ENCODE measurements at regions not wholly inside any gene's neighbourhood (a gene's known extent, or its start where the extent isn't known, plus 50 kb on each side); places are given as distances from the start of the nearest gene placed in this dataset.

- DNase-seq: no peak
Measured at GRCh38 chr17:73757420-73757819, 113.2 kb upstream of the SDK2 start.

- DNase-seq: no peak
Measured at GRCh38 chr17:73758245-73758644, 114.0 kb upstream of the SDK2 start.

GRCh38 chr17:73759324-73759723 lies 115.1 kb upstream of the SDK2 start:
- no peak for DNase-seq

- DNase-seq: no peak
Measured at GRCh38 chr17:73759734-73760438, 115.6 kb upstream of the SDK2 start.

GRCh38 chr17:73760439-73760758 lies 116.2 kb upstream of the SDK2 start:
- DNase-seq: no peak

GRCh38 chr17:73765824-73766563 lies 121.7 kb upstream of the SDK2 start:
- DNase-seq: no peak

- DNase-seq: no peak
Measured at GRCh38 chr17:73767696-73768095, 123.5 kb upstream of the SDK2 start.

- no peak for DNase-seq
Measured at GRCh38 chr17:73768691-73769090, 124.4 kb upstream of the SDK2 start.

- no peak for DNase-seq
Measured at GRCh38 chr17:73769479-73769878, 125.2 kb upstream of the SDK2 start.

- DNase-seq: no peak
Measured at GRCh38 chr17:73770115-73770848, 126.0 kb upstream of the SDK2 start.

GRCh38 chr17:73770849-73771229 lies 126.6 kb upstream of the SDK2 start:
- DNase-seq: no peak

- DNase-seq: no peak
Measured at GRCh38 chr17:73772107-73772705, 128.0 kb upstream of the SDK2 start.

- no peak for DNase-seq
Measured at GRCh38 chr17:73773702-73774101, 129.5 kb upstream of the SDK2 start.

- no peak for DNase-seq
Measured at GRCh38 chr17:73774852-73775251, 130.6 kb upstream of the SDK2 start.

GRCh38 chr17:73776351-73777130 lies 132.3 kb upstream of the SDK2 start:
- no peak for DNase-seq

- DNase-seq: no peak
Measured at GRCh38 chr17:73777131-73777449, 132.8 kb upstream of the SDK2 start.

GRCh38 chr17:73782231-73782630 lies 138.0 kb upstream of the SDK2 start:
- no peak for DNase-seq

- DNase-seq: no peak
Measured at GRCh38 chr17:73782641-73783381, 138.6 kb upstream of the SDK2 start.

- no peak for DNase-seq
Measured at GRCh38 chr17:73783382-73783766, 139.1 kb upstream of the SDK2 start.

GRCh38 chr17:73783945-73784603 lies 139.8 kb upstream of the SDK2 start:
- DNase-seq: no peak

GRCh38 chr17:73785496-73785895 lies 141.3 kb upstream of the SDK2 start:
- DNase-seq: no peak
